GM18858 (cell line): ENCODE measurements at regions not wholly inside any gene's neighbourhood (a gene's known extent, or its start where the extent isn't known, plus 50 kb on each side); places are given as distances from the start of the nearest gene placed in this dataset.

Experiments used
- ATAC-seq: cut with Tn5 transposase; IDR thresholded peaks from one replicate; pipeline ENCODE4 v1.9.1; 2021; ENCODE audit not compliant: unreplicated experiment

DNA sequence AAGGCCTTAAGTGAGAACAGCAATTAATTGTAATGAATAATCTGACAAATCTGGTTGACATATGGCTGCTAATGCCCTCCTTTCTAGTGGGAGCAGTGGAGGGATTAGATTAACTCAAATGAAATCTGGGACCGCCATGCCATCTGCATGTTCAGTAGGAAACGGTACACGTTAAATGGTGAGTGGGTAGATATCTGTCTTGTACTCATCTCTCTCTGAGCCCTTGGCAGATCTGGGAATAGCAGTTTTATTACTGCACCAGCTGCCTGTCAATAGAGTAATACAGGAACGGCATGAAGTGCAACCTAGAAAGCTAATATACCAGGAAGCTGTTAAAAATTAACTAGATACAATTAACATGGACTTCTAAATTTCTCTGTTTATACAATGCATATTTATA lies 258.8 kb downstream of the GPD2 start:
- ATAC-seq, result no peak

DNA sequence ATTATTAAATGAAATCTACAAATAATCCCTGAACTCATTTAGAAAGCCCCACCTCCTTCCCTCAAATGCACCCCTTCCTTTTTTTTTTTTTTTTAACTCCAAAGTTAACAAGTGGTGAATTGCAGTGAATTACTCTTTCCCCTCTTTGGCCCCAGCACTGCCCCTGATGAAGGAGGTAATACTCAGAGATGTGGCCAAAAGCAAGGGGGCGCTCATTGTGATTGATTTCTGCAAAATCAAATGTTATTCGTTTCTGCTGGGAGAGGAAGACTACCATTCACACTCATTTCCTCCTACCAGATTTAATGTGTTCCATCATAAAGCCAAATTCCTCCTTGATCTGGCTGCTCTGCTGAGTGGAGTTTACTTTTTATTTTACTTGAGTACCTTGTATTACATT lies 259.4 kb downstream of the GPD2 start:
- no peak for ATAC-seq

GRCh38 chr2:156697906-156698305 lies 261.7 kb downstream of the GPD2 start:
- ATAC-seq, result no peak

- ATAC-seq, result no peak
These were observed 264.5 kb downstream of the GPD2 start for GRCh38 chr2:156700681-156701080.

- ATAC-seq, result no peak
These were observed 266.4 kb downstream of the GPD2 start for GRCh38 chr2:156702541-156702940.

- ATAC-seq, result no peak
These were observed 267.5 kb downstream of the GPD2 start for GRCh38 chr2:156703642-156704041.

- no peak for ATAC-seq
These were observed 268.0 kb downstream of the GPD2 start for GRCh38 chr2:156704132-156704531.

DNA sequence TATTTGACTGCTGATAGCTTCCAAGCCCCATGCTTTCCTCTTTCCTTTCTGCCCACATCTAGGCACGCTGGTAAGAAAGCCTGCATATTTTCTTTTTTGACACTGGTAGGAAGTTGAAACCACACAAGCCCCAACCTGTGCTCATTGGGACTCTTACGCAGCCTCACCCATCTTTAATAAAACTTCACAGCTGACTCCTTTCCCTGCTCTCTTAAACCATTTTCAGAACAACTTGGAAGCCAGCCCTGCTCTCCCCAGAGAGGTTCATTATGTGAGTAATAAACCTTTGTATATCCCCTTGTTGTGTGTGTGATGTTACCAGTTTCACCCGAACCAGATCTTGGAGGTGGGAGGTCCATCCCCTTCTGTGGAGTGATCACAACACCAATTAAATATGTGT lies 268.4 kb downstream of the GPD2 start:
- ATAC-seq, result no peak

GRCh38 chr2:156706576-156706975 lies 270.4 kb downstream of the GPD2 start:
- ATAC-seq, result no peak

- no peak for ATAC-seq
These were observed 271.9 kb downstream of the GPD2 start for GRCh38 chr2:156708051-156708450.

DNA sequence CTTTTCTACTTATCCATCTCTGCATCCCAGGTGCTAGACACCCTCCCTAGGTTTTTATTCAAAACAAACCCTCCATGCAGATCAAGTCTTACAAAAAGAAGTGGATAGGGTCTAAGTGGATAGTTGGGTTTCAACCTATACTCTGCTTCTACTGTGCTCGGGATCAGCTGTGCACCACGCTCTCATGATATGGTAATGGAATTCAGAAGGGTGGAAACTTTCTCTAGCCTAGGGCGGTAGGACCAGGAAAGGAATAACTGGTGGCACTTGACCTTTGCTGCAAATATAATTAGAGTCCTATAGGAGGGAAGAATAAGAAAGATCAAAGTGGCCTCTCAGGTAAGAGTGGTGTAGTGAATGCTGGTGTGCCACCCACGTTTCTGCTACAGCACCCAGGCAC lies 272.9 kb downstream of the GPD2 start:
- no peak for ATAC-seq

GRCh38 chr2:156719036-156719435 lies 282.9 kb downstream of the GPD2 start:
- no peak for ATAC-seq

DNA sequence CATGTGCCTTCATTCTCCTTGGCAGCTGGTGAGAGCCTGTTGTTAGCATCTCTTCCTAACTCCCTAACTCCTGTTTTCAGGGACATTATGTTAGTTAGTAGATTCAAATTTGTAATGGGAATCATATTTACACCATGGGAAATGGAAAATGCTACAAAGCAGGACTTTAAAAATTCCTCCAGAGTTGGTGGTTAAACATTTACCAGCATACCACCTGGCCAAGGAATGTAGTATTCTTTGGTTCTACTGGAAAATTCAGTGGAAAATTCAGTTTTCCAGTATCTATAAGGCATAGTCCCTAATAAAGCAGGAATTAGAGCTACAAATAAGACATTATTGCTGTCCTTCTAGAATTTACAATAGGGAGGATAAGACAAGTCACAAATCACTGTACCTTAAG lies 291.7 kb downstream of the GPD2 start:
- ATAC-seq, result no peak

- no peak for ATAC-seq
These were observed 292.1 kb downstream of the GPD2 start for GRCh38 chr2:156728328-156728727.

- no peak for ATAC-seq
These were observed 295.3 kb downstream of the GPD2 start for GRCh38 chr2:156731506-156731905.

GRCh38 chr2:156736950-156737349 lies 300.8 kb downstream of the GPD2 start:
- ATAC-seq, result no peak

DNA sequence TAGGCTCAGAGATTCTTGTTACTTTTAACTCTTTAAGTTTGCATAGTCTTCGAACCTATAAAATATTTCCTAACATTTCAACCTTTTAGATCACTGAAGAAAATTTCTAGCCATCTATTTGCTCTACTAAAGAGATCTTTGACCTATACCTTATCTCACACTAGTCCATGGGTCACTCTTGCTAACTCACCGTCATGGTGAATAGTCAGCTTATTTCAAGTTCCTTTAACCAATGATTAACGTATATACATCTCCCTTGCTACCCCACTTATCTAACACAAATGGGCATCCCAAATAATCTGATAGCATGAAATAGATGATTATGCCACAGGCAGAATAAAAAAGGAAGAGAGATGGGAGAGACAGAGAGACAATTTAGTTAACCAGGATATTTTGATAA lies 303.1 kb downstream of the GPD2 start:
- no peak for ATAC-seq

DNA sequence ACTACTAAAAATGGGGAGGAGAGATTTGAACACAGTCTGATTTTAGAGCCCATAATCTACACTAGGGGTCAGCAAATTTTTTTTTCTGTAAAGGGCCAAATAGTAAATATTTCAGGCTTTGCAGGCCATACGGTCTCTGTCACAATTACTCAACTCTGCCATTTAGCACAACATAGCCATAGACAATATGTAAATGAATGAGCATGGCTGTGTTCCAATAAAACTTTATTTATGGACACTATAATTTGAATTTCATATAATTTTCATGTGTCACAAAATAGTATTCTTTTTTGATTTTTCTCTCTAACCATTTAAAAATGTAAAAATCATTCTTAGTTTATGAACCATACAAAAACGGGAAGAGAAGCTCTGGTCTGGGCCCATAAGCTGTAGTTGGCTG lies 309.4 kb downstream of the GPD2 start:
- no peak for ATAC-seq

- no peak for ATAC-seq
These were observed 312.0 kb downstream of the GPD2 start for GRCh38 chr2:156748221-156748620.

- no peak for ATAC-seq
These were observed 315.9 kb downstream of the GPD2 start for GRCh38 chr2:156752042-156752441.

DNA sequence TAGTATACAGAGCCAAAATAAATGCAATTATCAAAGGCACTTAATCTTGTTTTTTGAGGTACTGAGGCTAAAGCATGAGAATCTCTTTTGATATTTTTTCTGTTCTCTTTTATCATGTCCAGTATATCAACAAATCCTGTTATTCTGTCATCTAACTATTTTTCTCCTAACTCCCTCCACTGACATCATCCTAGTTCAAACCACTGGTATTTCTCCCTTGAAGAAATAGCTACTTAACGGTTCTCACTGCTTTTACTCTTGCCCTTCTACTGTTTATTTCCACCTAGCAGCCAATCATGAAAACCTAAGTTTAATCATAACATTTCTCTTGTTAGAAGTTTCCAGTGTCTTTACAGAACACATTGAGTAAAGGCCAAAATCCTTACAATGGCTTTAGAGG lies 317.6 kb downstream of the GPD2 start:
- ATAC-seq, result no peak

GRCh38 chr2:156756516-156756915 lies 320.3 kb downstream of the GPD2 start:
- no peak for ATAC-seq

DNA sequence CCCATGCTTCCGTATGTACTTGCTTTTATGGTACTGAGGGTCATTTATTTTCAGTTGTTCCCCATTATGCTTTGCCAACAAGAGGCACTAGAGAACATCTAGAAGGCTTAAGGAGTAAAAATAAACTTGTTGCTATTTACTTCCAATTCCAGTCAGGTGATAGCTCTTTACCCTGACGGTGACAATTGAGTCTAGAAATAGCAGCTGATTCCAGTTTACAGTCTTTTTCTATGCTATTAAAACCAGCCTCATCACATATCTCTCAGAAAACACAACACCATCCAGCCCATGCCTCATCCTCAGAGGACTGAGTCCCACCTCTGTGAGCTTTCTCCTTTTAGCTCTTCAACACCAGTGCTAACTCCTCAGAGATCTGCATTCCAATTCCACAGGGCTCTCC lies 327.0 kb downstream of the GPD2 start:
- no peak for ATAC-seq

DNA sequence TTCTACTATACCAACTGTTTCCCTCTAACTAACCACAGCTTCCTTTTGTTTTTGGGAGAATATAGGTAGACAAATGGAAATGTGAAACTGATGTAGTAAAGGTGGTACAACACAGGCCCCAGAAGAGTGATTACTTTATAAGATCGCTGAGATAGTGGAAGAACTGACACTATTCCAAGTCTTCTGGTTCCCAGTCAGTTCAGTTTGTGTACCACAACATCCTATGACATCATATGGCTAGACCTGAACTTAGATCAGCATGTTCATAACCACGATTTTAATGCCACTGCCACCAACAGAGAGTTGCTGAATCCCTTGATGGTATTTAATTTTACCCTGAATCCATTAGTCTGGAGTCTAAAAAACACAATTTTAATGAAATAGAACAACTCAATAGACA lies 328.9 kb downstream of the GPD2 start:
- ATAC-seq, result no peak
